ENCODE measurements at regions not wholly inside any gene's neighbourhood (a gene's known extent, or its start where the extent isn't known, plus 50 kb on each side); places are given as distances from the start of the nearest gene placed in this dataset.

- TF ChIP-seq CTCF (IDR thresholded peaks at IDR 0.05) (no peak), EZH2 (IDR thresholded peaks at IDR 0.05) (no peak)
Observed at GRCh38 chr4:167887726-167888125, 204.6 kb upstream of the ANXA10 start.

Data from neural progenitor cell (in vitro differentiated cells).